ENCODE measurements at regions not wholly inside any gene's neighbourhood (a gene's known extent, or its start where the extent isn't known, plus 50 kb on each side); places are given as distances from the start of the nearest gene placed in this dataset.

DNA sequence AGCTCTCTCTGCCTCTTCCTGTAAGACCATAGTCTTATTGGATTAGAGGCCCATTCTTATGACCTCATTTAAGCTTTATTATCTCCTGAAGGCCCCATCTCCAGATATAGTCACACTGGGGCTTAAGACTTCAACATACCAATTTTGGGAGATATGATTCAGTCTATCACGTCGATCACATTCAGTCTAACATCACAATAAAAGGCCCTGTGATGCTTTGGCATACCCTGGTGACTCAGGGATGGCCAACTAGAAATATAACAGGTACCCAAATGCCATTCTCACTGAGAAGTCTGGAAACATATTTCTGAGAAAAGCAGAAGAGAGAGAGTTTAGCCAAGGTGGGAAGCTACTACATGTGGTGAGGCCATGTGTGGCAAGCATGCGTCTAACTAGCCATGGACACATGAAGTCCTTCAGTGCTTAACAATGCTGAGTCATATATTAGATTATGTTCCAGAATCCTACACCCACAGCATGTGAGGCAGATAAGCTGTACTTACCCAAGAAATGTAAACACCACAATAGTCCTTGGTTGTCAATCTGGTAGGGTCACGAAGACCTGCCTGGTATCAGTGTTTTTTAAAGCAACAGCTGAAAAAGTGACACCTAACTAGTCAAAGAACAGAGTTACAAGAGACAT is 485.1 kb downstream of the FOXO1 start:
- TF ChIP-seq, protein P1, sequence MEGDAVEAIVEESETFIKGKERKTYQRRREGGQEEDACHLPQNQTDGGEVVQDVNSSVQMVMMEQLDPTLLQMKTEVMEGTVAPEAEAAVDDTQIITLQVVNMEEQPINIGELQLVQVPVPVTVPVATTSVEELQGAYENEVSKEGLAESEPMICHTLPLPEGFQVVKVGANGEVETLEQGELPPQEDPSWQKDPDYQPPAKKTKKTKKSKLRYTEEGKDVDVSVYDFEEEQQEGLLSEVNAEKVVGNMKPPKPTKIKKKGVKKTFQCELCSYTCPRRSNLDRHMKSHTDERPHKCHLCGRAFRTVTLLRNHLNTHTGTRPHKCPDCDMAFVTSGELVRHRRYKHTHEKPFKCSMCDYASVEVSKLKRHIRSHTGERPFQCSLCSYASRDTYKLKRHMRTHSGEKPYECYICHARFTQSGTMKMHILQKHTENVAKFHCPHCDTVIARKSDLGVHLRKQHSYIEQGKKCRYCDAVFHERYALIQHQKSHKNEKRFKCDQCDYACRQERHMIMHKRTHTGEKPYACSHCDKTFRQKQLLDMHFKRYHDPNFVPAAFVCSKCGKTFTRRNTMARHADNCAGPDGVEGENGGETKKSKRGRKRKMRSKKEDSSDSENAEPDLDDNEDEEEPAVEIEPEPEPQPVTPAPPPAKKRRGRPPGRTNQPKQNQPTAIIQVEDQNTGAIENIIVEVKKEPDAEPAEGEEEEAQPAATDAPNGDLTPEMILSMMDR (optimal IDR thresholded peaks at IDR 0.05 in 1 of 3, IDR thresholded peaks at IDR 0.05 in 1 of 3, conservative IDR thresholded peaks at IDR 0.05 in 1 of 3; ENCODE audit: extremely low read depth in 1 of 3, insufficient read depth in 2 of 3, low read length in 3 of 3): no peak
- TF ChIP-seq EZH2 (IDR thresholded peaks at IDR 0.05; ENCODE audit: low read length): no peak

All from keratinocyte (primary cell).